ENCODE measurements at regions not wholly inside any gene's neighbourhood (a gene's known extent, or its start where the extent isn't known, plus 50 kb on each side); places are given as distances from the start of the nearest gene placed in this dataset.

DNA sequence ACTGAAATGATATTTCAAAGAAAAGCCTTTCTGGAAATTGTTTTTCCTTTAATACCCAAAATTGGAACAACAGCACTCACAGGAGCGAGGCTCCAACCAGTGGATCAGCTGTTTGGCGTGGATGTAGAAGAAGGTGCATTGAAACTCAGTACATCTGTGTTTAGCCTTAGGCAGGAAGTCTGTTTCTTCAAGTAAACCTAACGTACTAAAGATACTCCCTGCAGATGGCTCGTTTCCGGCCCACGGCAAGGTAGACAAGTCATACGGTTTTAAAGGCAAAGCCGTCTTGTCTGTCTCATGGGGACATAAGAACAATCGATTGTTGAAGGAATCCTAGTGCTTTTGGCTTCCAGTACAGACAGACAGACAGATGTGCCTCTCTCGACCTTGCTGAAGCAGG is 50.0 kb upstream of the CLCN4 start:
- TF ChIP-seq RAD21 (IDR thresholded peaks at IDR 0.05; ENCODE audit: low read length) = no peak
- TF ChIP-seq, protein P1, sequence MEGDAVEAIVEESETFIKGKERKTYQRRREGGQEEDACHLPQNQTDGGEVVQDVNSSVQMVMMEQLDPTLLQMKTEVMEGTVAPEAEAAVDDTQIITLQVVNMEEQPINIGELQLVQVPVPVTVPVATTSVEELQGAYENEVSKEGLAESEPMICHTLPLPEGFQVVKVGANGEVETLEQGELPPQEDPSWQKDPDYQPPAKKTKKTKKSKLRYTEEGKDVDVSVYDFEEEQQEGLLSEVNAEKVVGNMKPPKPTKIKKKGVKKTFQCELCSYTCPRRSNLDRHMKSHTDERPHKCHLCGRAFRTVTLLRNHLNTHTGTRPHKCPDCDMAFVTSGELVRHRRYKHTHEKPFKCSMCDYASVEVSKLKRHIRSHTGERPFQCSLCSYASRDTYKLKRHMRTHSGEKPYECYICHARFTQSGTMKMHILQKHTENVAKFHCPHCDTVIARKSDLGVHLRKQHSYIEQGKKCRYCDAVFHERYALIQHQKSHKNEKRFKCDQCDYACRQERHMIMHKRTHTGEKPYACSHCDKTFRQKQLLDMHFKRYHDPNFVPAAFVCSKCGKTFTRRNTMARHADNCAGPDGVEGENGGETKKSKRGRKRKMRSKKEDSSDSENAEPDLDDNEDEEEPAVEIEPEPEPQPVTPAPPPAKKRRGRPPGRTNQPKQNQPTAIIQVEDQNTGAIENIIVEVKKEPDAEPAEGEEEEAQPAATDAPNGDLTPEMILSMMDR (conservative IDR thresholded peaks at IDR 0.05; ENCODE audit: low read depth, low read length) = no peak
- no peak for TF ChIP-seq MXI1 (IDR thresholded peaks at IDR 0.05; ENCODE audit: borderline replicate concordance, low read depth, low read length)

Measured in IMR-90 (cell line).